Hematopoietic multipotent progenitor cell treated with erythropoietin and hydrocortisone succinate and interleukin-3 and kit ligand, for 8 days (in vitro differentiated cells): ENCODE measurements at regions not wholly inside any gene's neighbourhood (a gene's known extent, or its start where the extent isn't known, plus 50 kb on each side); places are given as distances from the start of the nearest gene placed in this dataset.
A peak's percentile ranks its signal among the peaks of the same experiment; 100 is the strongest.

Source experiments
- DNase-seq: peaks from one replicate; pipeline ENCODE4 v3.0.0-alpha.2; 2015

GRCh38 chr20:1707588-1708449 lies 50.2 kb upstream of the SIRPG start:
- DNase-seq = peak; percentile 95
